Stimulated activated CD4-positive, alpha-beta T cell treated with anti-CD3 and anti-CD28 coated beads, Interleukin-15, amount 100 ng/mL, for 48 hours (primary cell): ENCODE measurements at regions not wholly inside any gene's neighbourhood (a gene's known extent, or its start where the extent isn't known, plus 50 kb on each side); places are given as distances from the start of the nearest gene placed in this dataset.

Experiments used
- DNase-seq, 2 donors: peaks; one replicate each; pipeline ENCODE4 v3.0.0-alpha.2; 2020; ENCODE audit warnings: low read depth in 2 of 2

- no peak for DNase-seq
Measured at GRCh38 chr21:39124681-39125251, 58.5 kb downstream of the PSMG1 start.

- DNase-seq, result no peak
Measured at GRCh38 chr21:39123375-39123774, 59.9 kb downstream of the PSMG1 start.

- DNase-seq, result no peak
Measured at GRCh38 chr21:39121600-39122355, 61.5 kb downstream of the PSMG1 start.

GRCh38 chr21:39120876-39121599, 62.2 kb downstream of the PSMG1 start:
- DNase-seq, result no peak

GRCh38 chr21:39119891-39120290, 63.4 kb downstream of the PSMG1 start:
- DNase-seq, result no peak

- DNase-seq, result no peak
Measured at GRCh38 chr21:39118604-39119215, 64.5 kb downstream of the PSMG1 start.

- DNase-seq, result no peak
Measured at GRCh38 chr21:39118061-39118460, 65.2 kb downstream of the PSMG1 start.

GRCh38 chr21:39117440-39117970, 65.7 kb downstream of the PSMG1 start:
- DNase-seq, result no peak

- no peak for DNase-seq
Measured at GRCh38 chr21:39116761-39117439, 66.4 kb downstream of the PSMG1 start.

- DNase-seq, result no peak
Measured at GRCh38 chr21:39115576-39116235, 67.5 kb downstream of the PSMG1 start.

GRCh38 chr21:39114871-39115575, 68.2 kb downstream of the PSMG1 start:
- no peak for DNase-seq

GRCh38 chr21:39111931-39112550, 71.2 kb downstream of the PSMG1 start:
- no peak for DNase-seq

GRCh38 chr21:39110431-39110830, 72.8 kb downstream of the PSMG1 start:
- DNase-seq, result no peak

- no peak for DNase-seq
Measured at GRCh38 chr21:39109596-39110210, 73.5 kb downstream of the PSMG1 start.

- no peak for DNase-seq
Measured at GRCh38 chr21:39109163-39109530, 74.1 kb downstream of the PSMG1 start.

GRCh38 chr21:39108291-39109162, 74.7 kb downstream of the PSMG1 start:
- DNase-seq, result no peak

GRCh38 chr21:39107739-39108138, 75.5 kb downstream of the PSMG1 start:
- DNase-seq, result no peak

GRCh38 chr21:39106881-39107462, 76.3 kb downstream of the PSMG1 start:
- no peak for DNase-seq
